Thyroid gland (tissue), 4 donors: ENCODE measurements at regions not wholly inside any gene's neighbourhood (a gene's known extent, or its start where the extent isn't known, plus 50 kb on each side); places are given as distances from the start of the nearest gene placed in this dataset.

ENCODE experiments used
- POLR2A ChIP-seq, 2 donors: fragments of 450-650 bp; IDR thresholded peaks; one replicate each; pipeline ENCODE4 v1.6.1; 2017; ENCODE audit warnings: antibody characterized with exemption in 2 of 2, mild to moderate bottlenecking in 2 of 2, moderate library complexity in 1 of 2
- TF ChIP-seq, protein P1 (sequence below), 6 experiments: fragments of 200-600 bp in 3 of 6; fragments of 450-650 bp in 3 of 6; sonication (generic) in 3 of 6; IDR thresholded peaks; one replicate each; pipeline ENCODE4 v1.5.1; 2016 to 2019; ENCODE audit warnings: antibody characterized with exemption in 6 of 6, mild to moderate bottlenecking in 2 of 6, inconsistent platforms in 1 of 6, moderate library complexity in 1 of 6

DNA sequence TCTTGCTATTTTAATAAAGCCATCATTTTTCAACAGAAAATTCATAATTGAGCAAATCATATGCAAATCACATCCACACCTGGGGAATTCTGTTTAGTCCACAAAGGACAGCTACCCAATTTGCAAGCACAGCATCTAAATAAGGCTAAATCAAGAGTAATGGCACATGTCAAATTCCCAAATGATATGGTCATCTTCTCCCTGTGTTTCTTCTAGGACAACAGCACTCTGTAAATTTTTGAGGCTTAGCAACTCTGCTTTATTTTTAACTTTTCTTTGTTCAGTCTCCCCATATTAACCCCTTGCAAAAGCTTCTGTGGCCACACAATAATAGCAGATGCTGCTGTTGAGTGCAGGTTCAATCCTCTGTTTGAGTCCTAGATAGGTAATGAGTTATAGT is 155.6 kb upstream of the DAAM1 start:
- TF ChIP-seq, protein P1, sequence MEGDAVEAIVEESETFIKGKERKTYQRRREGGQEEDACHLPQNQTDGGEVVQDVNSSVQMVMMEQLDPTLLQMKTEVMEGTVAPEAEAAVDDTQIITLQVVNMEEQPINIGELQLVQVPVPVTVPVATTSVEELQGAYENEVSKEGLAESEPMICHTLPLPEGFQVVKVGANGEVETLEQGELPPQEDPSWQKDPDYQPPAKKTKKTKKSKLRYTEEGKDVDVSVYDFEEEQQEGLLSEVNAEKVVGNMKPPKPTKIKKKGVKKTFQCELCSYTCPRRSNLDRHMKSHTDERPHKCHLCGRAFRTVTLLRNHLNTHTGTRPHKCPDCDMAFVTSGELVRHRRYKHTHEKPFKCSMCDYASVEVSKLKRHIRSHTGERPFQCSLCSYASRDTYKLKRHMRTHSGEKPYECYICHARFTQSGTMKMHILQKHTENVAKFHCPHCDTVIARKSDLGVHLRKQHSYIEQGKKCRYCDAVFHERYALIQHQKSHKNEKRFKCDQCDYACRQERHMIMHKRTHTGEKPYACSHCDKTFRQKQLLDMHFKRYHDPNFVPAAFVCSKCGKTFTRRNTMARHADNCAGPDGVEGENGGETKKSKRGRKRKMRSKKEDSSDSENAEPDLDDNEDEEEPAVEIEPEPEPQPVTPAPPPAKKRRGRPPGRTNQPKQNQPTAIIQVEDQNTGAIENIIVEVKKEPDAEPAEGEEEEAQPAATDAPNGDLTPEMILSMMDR (IDR thresholded peaks at IDR 0.05): no peak
- TF ChIP-seq POLR2A (IDR thresholded peaks at IDR 0.05): no peak
